Neural cell (in vitro differentiated cells): ENCODE measurements at regions not wholly inside any gene's neighbourhood (a gene's known extent, or its start where the extent isn't known, plus 50 kb on each side); places are given as distances from the start of the nearest gene placed in this dataset.

ENCODE experiments used
- EP300 ChIP-seq: fragments of 450-650 bp; conservative IDR thresholded peaks from 2 replicates; pipeline ENCODE4 v1.6.1; 2014; ENCODE audit warnings: antibody characterized with exemption, mild to moderate bottlenecking, moderate library complexity; ENCODE audit not compliant: poor library complexity, severe bottlenecking
- EZH2 ChIP-seq: fragments of 200-600, 300-800 bp; shearing (Covaris generic), sonication (generic); IDR thresholded peaks from 2 replicates; pipeline ENCODE4 v1.6.1; 2014; ENCODE audit warnings: antibody characterized with exemption, low read length, borderline replicate concordance, mild to moderate bottlenecking; ENCODE audit not compliant: insufficient read depth, poor library complexity, severe bottlenecking
- MXI1 ChIP-seq: fragments of 450-650 bp; conservative IDR thresholded peaks from 2 replicates; pipeline ENCODE4 v1.6.1; 2014; ENCODE audit warnings: antibody characterized with exemption, mild to moderate bottlenecking; ENCODE audit not compliant: poor library complexity, severe bottlenecking
- POLR2AphosphoS5 ChIP-seq: IDR thresholded peaks from 2 replicates; pipeline ENCODE4 v1.6.1; 2012
- RAD21 ChIP-seq: fragments of 450-650 bp; conservative IDR thresholded peaks from 2 replicates; pipeline ENCODE4 v1.6.1; 2014; ENCODE audit warnings: antibody characterized with exemption, mild to moderate bottlenecking, moderate library complexity
- TAF1 ChIP-seq: IDR thresholded peaks from 2 replicates; pipeline ENCODE4 v1.6.1; 2012; ENCODE audit warnings: low read depth
- TF ChIP-seq, protein P1 (sequence below): fragments of 450-650 bp; IDR thresholded peaks from 2 replicates; pipeline ENCODE4 v1.5.1; 2014; ENCODE audit warnings: antibody characterized with exemption, mild to moderate bottlenecking, moderate library complexity; ENCODE audit not compliant: poor library complexity, severe bottlenecking
- TF ChIP-seq, protein P2 (sequence below): IDR thresholded peaks from 2 replicates; pipeline ENCODE4 v1.6.1; 2012; ENCODE audit warnings: borderline replicate concordance

- TF ChIP-seq, protein P1, sequence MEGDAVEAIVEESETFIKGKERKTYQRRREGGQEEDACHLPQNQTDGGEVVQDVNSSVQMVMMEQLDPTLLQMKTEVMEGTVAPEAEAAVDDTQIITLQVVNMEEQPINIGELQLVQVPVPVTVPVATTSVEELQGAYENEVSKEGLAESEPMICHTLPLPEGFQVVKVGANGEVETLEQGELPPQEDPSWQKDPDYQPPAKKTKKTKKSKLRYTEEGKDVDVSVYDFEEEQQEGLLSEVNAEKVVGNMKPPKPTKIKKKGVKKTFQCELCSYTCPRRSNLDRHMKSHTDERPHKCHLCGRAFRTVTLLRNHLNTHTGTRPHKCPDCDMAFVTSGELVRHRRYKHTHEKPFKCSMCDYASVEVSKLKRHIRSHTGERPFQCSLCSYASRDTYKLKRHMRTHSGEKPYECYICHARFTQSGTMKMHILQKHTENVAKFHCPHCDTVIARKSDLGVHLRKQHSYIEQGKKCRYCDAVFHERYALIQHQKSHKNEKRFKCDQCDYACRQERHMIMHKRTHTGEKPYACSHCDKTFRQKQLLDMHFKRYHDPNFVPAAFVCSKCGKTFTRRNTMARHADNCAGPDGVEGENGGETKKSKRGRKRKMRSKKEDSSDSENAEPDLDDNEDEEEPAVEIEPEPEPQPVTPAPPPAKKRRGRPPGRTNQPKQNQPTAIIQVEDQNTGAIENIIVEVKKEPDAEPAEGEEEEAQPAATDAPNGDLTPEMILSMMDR = no peak
- TF ChIP-seq TAF1 (no peak), EZH2 (no peak), POLR2AphosphoS5 (no peak), EP300 (no peak), MXI1 (no peak), RAD21 (no peak)
- TF ChIP-seq, protein P2, sequence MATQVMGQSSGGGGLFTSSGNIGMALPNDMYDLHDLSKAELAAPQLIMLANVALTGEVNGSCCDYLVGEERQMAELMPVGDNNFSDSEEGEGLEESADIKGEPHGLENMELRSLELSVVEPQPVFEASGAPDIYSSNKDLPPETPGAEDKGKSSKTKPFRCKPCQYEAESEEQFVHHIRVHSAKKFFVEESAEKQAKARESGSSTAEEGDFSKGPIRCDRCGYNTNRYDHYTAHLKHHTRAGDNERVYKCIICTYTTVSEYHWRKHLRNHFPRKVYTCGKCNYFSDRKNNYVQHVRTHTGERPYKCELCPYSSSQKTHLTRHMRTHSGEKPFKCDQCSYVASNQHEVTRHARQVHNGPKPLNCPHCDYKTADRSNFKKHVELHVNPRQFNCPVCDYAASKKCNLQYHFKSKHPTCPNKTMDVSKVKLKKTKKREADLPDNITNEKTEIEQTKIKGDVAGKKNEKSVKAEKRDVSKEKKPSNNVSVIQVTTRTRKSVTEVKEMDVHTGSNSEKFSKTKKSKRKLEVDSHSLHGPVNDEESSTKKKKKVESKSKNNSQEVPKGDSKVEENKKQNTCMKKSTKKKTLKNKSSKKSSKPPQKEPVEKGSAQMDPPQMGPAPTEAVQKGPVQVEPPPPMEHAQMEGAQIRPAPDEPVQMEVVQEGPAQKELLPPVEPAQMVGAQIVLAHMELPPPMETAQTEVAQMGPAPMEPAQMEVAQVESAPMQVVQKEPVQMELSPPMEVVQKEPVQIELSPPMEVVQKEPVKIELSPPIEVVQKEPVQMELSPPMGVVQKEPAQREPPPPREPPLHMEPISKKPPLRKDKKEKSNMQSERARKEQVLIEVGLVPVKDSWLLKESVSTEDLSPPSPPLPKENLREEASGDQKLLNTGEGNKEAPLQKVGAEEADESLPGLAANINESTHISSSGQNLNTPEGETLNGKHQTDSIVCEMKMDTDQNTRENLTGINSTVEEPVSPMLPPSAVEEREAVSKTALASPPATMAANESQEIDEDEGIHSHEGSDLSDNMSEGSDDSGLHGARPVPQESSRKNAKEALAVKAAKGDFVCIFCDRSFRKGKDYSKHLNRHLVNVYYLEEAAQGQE = no peak
Observed at GRCh38 chr17:52470553-52470952, 312.0 kb upstream of the CA10 start.
